Cardiac fibroblast (primary cell): ENCODE measurements at regions not wholly inside any gene's neighbourhood (a gene's known extent, or its start where the extent isn't known, plus 50 kb on each side); places are given as distances from the start of the nearest gene placed in this dataset.

Experiments
- DNase-seq, 2 donors: peaks; one replicate each; pipeline versions ENCODE4 v3.0.0 to v3.0.0-alpha.2; 2010; ENCODE audit warnings: low read depth in 2 of 2
- H3K4me3 ChIP-seq, 2 donors: replicated peaks in 1 of 2; 1 replicate in 1 of 2; 2 replicates in 1 of 2; pipeline ENCODE4 v1.5.1; 2011; ENCODE audit warnings: low read depth in 2 of 2, low read length in 2 of 2, mild to moderate bottlenecking in 2 of 2, moderate library complexity in 1 of 2
- CTCF ChIP-seq: IDR thresholded peaks from one replicate; pipeline ENCODE4 v1.5.1; 2011; ENCODE audit warnings: low read depth, mild to moderate bottlenecking, low read length, inconsistent platforms

DNA sequence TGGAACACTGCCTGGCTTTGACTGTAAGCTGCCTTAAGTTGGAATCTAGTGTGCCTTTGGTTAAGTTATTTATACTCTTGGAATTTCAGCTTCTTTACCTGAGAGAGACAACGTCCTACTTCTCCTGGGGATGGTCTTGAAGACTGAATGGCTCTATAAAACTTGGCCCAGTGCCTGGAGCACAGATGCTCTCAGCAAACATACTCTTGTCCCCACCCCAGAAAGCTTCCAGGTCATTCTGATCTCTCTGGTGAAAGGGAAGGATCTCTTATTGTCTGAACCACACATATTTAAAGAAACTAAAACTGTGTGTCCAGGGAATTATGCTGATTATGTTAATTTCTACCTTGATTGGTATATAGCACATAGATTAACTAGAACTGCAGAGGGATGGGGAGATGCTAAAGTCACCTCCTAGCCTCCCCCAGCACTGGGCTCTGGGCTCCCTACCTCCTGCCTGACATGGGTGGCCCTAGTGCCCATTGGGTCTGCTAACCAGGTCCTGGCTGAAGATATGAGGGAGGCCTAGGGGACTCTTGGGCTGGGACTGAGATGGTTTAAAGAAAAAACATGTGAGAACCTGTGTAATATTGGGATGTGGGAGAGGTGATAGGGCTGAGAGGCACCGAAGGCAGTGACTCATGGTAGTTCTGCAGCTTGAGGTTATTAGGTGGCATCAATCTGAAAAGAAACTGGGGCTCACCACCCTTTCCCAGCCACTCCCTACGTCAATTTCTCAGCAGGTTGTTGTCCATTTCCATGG lies 171.0 kb downstream of the RPLP1 start:
- no peak for DNase-seq
- no peak for TF ChIP-seq CTCF
- H3K4me3 ChIP-seq, result no peak overlapping the region

GRCh38 chr15:69624155-69624520 lies 171.5 kb downstream of the RPLP1 start:
- H3K4me3 ChIP-seq, result no peak overlapping the region
- no peak for TF ChIP-seq CTCF
- DNase-seq, result peak in 1 of 2 donors; percentile 10

GRCh38 chr15:69624816-69625215 lies 172.2 kb downstream of the RPLP1 start:
- H3K4me3 ChIP-seq, result no peak overlapping the region
- DNase-seq, result no peak
- no peak for TF ChIP-seq CTCF

- DNase-seq, result no peak
- H3K4me3 ChIP-seq, result no peak overlapping the region
- no peak for TF ChIP-seq CTCF
Measured at GRCh38 chr15:69625328-69625727, 172.7 kb downstream of the RPLP1 start.

- no peak for TF ChIP-seq CTCF
- no peak for DNase-seq
- H3K4me3 ChIP-seq, result no peak overlapping the region
Measured at GRCh38 chr15:69626095-69627066, 173.8 kb downstream of the RPLP1 start.

DNA sequence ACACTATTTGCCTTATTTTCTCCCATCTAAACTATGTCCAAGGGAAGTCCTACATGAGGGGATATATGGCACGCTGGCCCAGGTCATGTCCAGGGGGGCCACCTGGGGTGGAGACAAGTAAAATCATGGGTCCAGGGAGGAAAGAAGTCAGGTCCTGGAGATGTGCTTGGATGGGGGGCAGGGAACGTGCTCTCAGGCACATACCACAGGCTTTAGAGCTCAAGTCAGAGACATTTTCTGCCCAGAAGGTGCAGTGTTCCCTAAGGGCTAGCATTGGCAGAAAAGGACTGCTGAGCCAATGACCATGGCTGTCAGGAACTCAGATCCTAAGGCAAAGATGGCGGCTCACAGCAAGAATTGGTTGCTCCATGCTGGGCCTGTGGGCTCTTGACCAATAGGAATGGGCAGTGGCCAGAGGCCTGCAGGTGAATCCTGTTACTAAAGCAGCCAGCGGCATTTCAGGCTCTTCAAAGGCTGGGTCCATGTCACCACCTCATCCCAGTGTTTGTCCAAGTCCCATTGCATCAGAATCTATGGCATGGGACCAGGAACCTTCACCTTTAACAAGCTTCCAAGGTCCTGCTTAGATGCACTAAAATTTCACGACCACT lies 175.0 kb downstream of the RPLP1 start:
- no peak for TF ChIP-seq CTCF
- no peak overlapping the region for H3K4me3 ChIP-seq
- no peak for DNase-seq
